Left lung (tissue), 4 donors: ENCODE measurements at regions not wholly inside any gene's neighbourhood (a gene's known extent, or its start where the extent isn't known, plus 50 kb on each side); places are given as distances from the start of the nearest gene placed in this dataset.

ENCODE experiments used
- ATAC-seq: fragments of 200-7000 bp; cut with Tn5 transposase; one replicate; pipeline ENCODE4 v1.9.1; 2020; ENCODE audit warnings: moderate library complexity
- DNase-seq, 4 donors: peaks; one replicate each; pipeline ENCODE4 v3.0.0-alpha.2; 2013 to 2020
- H3K27ac ChIP-seq, 2 donors: fragments of 200-600 bp; sonication (generic) in 1 of 2; one replicate each; pipeline versions ENCODE4 v1.5.0 to v1.8.0; 2020 to 2021
- H3K27me3 ChIP-seq, 2 donors: fragments of 200-600 bp; sonication (generic) in 1 of 2; one replicate each; pipeline versions ENCODE4 v1.5.0 to v1.8.0; 2020 to 2021
- H3K36me3 ChIP-seq, 2 donors: fragments of 200-600 bp; sonication (generic) in 1 of 2; one replicate each; pipeline versions ENCODE4 v1.5.0 to v1.8.0; 2020 to 2021
- H3K4me1 ChIP-seq, 2 donors: fragments of 200-600 bp; one replicate each; pipeline ENCODE4 v1.8.0; 2021
- H3K4me3 ChIP-seq, 2 donors: fragments of 200-600 bp; sonication (generic) in 1 of 2; one replicate each; pipeline versions ENCODE4 v1.5.0 to v1.8.0; 2020 to 2021; ENCODE audit warnings: mild to moderate bottlenecking in 1 of 2
- H3K9me3 ChIP-seq, 2 donors: fragments of 200-600 bp; sonication (generic) in 1 of 2; one replicate each; pipeline versions ENCODE4 v1.5.0 to v1.8.0; 2020 to 2021
- CTCF ChIP-seq, 2 donors: fragments of 200-600 bp; sonication (generic) in 1 of 2; IDR thresholded peaks; one replicate each; pipeline versions ENCODE4 v1.5.0 to v1.8.0; 2021; ENCODE audit warnings: antibody characterized with exemption in 2 of 2
- intact Hi-C, 2 donors: fragments of 100-400 bp; cut with DNase I; formaldehyde crosslinking; loops; one replicate each; pipeline versions ENCODE4 v1.11.2 to v1.14.2; 2022
- donor health status: DM: no; HTN: yes; CAD: no.
- donor health status: DM: no; HTN: no; CAD: no.

- intact Hi-C loops, result no loop called here
- Histone ChIP-seq H3K9me3 (no peaks in the 10 kb centered on the region), H3K27me3 (no peaks in the 10 kb centered on the region), H3K36me3 (no peaks in the 10 kb centered on the region), H3K27ac (peak overlapping the region in 1 of 2 donors; percentile 51), H3K4me3 (no peak overlapping the region), H3K4me1 (no peaks in the 10 kb centered on the region)
- no peak for TF ChIP-seq CTCF (IDR thresholded peaks at IDR 0.05)
- no peak for ATAC-seq
- DNase-seq, result no peak
Observed at GRCh38 chr2:226333388-226333787, 466.2 kb downstream of the IRS1 start.

- Histone ChIP-seq H3K27ac (no peak overlapping the region), H3K9me3 (no peaks in the 10 kb centered on the region), H3K36me3 (no peaks in the 10 kb centered on the region), H3K4me1 (peaks cover 0 to 11% of the 10 kb centered on the region in 2 donors), H3K4me3 (no peak overlapping the region), H3K27me3 (no peaks in the 10 kb centered on the region)
- intact Hi-C loops, result no loop called here
- TF ChIP-seq CTCF (IDR thresholded peaks at IDR 0.05), result no peak
- no peak for DNase-seq
- ATAC-seq, result no peak
Observed at GRCh38 chr2:226330206-226330605, 469.4 kb downstream of the IRS1 start.

GRCh38 chr2:226329180-226329579 lies 470.4 kb downstream of the IRS1 start:
- no peak overlapping the region for H3K27ac ChIP-seq
- intact Hi-C loops, result no loop called here
- no peak overlapping the region for H3K4me3 ChIP-seq
- DNase-seq (no peak), ATAC-seq (no peak)
- H3K4me1 ChIP-seq, result peaks cover 0 to 11% of the 10 kb centered on the region in 2 donors
- H3K9me3 ChIP-seq, result no peaks in the 10 kb centered on the region
- no peaks in the 10 kb centered on the region for H3K36me3 ChIP-seq
- no peaks in the 10 kb centered on the region for H3K27me3 ChIP-seq
- TF ChIP-seq CTCF (IDR thresholded peaks at IDR 0.05), result no peak

GRCh38 chr2:226327830-226328229 lies 471.8 kb downstream of the IRS1 start:
- H3K4me1 ChIP-seq, result peaks cover 0 to 11% of the 10 kb centered on the region in 2 donors
- no peak overlapping the region for H3K4me3 ChIP-seq
- no peaks in the 10 kb centered on the region for H3K36me3 ChIP-seq
- H3K27ac ChIP-seq, result no peak overlapping the region
- ATAC-seq (no peak), DNase-seq (no peak)
- H3K27me3 ChIP-seq, result no peaks in the 10 kb centered on the region
- TF ChIP-seq CTCF (IDR thresholded peaks at IDR 0.05), result no peak
- H3K9me3 ChIP-seq, result no peaks in the 10 kb centered on the region
- intact Hi-C loops, result no loop called here

GRCh38 chr2:226325526-226325925 lies 474.1 kb downstream of the IRS1 start:
- peaks cover 0 to 11% of the 10 kb centered on the region in 2 donors for H3K4me1 ChIP-seq
- DNase-seq (no peak), ATAC-seq (no peak)
- intact Hi-C loops, result no loop called here
- no peak for TF ChIP-seq CTCF (IDR thresholded peaks at IDR 0.05)
- no peak overlapping the region for H3K27ac ChIP-seq
- H3K36me3 ChIP-seq, result no peaks in the 10 kb centered on the region
- no peak overlapping the region for H3K4me3 ChIP-seq
- H3K27me3 ChIP-seq, result no peaks in the 10 kb centered on the region
- H3K9me3 ChIP-seq, result no peaks in the 10 kb centered on the region
